ENCODE measurements at regions not wholly inside any gene's neighbourhood (a gene's known extent, or its start where the extent isn't known, plus 50 kb on each side); places are given as distances from the start of the nearest gene placed in this dataset.

DNA sequence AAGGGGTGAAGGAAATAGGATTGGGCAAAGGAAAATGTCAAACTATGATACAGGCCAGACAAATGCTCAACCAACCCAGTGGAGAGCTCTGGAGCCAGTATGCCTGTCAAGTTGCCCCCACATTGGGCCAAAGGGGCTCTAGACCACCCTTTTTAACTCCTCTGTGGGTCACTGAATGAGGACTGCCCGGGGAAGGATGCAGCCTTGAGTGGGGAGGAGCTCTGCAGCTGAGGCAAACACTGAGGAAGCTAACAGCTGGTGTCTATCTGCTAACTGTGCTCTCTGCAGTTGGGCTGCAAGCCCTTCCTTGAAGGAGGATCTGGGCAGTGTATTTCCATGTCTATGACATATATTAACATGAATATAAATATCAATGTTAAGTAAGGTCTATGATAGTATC lies 98.4 kb upstream of the PRSS16 start:
- no peak for TF ChIP-seq POLR2A (IDR thresholded peaks at IDR 0.05)
- TF ChIP-seq, protein P1, sequence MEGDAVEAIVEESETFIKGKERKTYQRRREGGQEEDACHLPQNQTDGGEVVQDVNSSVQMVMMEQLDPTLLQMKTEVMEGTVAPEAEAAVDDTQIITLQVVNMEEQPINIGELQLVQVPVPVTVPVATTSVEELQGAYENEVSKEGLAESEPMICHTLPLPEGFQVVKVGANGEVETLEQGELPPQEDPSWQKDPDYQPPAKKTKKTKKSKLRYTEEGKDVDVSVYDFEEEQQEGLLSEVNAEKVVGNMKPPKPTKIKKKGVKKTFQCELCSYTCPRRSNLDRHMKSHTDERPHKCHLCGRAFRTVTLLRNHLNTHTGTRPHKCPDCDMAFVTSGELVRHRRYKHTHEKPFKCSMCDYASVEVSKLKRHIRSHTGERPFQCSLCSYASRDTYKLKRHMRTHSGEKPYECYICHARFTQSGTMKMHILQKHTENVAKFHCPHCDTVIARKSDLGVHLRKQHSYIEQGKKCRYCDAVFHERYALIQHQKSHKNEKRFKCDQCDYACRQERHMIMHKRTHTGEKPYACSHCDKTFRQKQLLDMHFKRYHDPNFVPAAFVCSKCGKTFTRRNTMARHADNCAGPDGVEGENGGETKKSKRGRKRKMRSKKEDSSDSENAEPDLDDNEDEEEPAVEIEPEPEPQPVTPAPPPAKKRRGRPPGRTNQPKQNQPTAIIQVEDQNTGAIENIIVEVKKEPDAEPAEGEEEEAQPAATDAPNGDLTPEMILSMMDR (IDR thresholded peaks at IDR 0.05): no peak
